HG02798 (cell line): ENCODE measurements at regions not wholly inside any gene's neighbourhood (a gene's known extent, or its start where the extent isn't known, plus 50 kb on each side); places are given as distances from the start of the nearest gene placed in this dataset.

Source experiments
- ATAC-seq: cut with Tn5 transposase; IDR thresholded peaks from one replicate; pipeline ENCODE4 v1.9.1; 2021; ENCODE audit warnings: mild to moderate bottlenecking; ENCODE audit not compliant: unreplicated experiment, poor library complexity

DNA sequence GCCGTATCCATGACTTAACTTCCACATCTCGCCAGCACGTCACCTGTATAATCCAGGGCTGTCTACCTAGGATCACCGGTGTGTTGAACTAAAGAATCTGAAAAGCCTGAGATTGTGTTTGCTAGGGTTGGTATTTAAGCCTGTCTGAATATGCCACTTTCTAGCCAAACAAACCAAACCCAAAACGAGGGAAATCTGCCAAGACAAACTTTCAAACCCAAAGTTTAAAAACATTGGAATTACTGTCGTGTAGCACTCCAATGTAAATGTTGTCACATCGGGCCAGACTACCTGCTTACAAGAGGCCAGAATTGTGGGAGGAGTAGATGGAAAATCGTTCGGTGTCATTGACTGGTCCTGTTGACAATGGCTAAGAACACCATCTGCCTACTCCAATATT lies 747.8 kb downstream of the EFNB2 start:
- ATAC-seq, result no peak

- ATAC-seq, result no peak
These were observed 750.0 kb downstream of the EFNB2 start for GRCh38 chr13:105785436-105785835.

GRCh38 chr13:105783261-105783660 lies 752.2 kb downstream of the EFNB2 start:
- ATAC-seq, result no peak

DNA sequence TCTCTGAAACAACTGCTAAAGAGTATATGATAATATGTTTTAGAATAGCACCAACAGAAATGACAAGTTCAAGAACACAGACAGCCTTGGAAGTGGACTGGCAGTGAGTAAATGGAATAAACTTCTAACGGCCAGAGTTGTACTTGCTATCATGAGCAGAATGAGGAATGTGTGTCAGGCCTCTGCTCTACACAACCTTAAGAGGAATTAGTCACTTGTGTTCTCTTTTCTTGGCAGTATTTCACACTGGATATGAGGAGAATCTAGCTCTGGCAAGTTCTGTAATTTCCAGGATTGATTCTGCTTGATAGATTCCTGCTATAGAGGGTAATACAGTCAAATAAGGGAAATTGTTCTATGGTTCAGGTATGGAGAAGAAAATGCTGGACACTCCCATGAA lies 757.3 kb downstream of the EFNB2 start:
- ATAC-seq, result no peak

GRCh38 chr13:105774739-105775460 lies 760.6 kb downstream of the EFNB2 start:
- no peak for ATAC-seq

GRCh38 chr13:105773863-105774538 lies 761.5 kb downstream of the EFNB2 start:
- peak; percentile 63 for ATAC-seq

DNA sequence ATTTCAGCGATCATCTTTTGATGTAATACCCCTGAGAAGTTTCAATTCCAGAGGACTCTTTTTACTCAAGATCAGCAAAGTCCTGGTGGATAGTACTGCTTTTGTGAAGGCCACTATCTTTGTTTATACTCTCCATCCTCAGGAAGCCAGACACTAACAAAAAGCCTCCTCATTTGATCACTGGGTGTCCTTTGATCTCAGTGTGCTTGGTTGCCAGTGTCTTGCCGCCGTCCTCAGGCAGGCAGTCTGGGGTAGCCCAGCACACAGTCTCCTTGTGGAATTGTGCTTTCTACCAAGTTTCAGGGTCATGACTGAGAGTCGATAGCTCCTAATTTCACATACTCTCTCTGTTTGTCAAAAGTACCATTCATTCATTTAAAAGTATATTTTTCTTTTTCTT lies 762.2 kb downstream of the EFNB2 start:
- ATAC-seq, result no peak

DNA sequence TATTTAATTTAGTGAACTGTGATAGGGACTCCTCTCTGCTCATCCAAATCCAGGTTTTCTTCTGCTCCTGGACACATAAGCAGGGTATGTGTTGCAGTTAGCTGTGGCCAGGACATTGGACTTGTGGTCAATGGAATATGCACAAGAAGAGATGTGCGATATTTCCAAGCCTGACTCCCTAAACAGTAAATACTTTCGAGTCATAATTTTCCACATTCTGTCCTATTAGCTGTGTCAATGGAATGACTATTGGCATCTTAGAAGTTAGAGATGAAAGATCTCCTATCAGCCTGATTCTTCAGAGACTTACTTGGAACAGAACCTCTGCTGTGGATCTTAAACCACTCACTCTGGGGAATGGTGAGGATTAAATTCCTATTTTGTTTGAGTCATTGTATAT lies 771.0 kb downstream of the EFNB2 start:
- no peak for ATAC-seq

DNA sequence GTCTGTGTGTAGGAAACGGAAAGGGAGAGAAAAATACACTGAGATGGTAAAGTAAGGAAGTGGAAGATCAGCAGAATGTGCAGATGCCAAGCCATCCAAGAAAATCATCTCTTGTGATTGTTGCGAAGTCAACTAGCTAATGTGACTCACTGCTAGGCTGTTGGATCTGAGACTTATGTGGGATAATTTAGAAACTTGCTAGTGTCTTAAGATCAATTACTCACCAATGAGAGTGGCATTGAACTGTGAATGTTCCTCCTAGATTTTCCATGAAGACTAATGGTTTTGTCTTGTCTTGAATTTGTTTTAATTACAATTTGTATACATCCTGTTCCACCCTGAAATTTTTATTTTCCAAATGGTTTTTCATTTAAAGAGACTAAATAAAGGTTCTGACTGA lies 771.6 kb downstream of the EFNB2 start:
- no peak for ATAC-seq

GRCh38 chr13:105762096-105762495 lies 773.4 kb downstream of the EFNB2 start:
- no peak for ATAC-seq

DNA sequence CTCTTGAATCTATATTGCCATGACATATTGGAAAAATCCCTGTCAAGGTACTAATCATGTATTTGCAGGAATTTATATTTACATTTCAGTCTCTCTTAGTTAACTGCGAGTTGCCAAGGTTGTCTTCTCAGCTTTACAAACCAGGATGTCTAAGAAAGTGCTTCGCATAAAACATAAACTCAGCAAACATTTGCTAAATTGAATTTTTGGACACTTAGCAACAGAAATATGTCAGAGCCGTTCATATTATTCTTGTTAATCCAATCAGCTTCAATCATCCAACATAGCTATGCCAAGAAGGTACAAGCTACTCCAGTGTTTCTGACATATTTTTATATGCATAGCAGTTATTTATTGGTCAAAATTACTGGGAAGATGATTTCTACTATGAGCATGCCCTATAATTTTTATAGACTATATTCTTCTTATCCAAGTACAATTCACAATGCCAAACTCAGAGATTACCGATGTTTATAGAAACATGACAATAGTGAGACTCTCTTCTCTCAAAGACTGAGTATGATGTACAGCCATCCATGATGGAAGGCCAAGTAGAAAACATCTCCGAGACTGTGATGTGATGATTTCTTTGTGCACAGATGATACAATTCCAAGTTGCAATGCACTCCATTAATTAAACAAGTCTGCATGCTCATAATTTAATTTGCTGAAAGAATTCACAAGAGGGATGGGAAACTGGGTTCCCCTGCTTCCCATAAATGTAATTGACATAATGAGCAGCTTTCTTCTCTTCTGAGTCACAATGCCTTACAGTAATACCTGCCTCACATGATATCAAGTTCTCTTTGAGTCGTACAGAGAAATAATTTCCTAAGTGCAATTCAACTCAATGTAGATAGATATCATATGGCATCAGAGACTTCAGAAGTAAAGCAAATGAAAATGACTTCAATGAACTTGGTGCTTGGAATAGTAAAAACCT lies 776.3 kb downstream of the EFNB2 start:
- ATAC-seq, result no peak

DNA sequence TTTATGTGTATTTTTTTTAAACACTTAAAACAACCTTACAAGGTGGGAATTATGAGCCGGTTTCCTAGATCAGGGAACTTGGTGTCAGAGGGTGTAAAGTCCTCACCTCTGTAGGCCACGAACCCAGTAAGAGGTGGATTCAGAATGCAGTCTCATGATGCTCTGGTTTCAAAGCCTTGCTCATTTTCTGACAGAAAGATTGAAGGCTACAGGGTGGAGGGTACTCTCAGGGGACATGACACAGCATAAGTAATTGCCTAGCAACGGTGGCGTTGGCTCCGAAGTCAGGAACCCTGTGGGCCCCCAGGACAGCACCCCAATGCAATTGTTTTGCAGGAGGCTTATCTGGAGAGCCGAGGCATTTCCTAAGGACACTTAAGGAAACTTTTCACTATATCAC lies 794.7 kb downstream of the EFNB2 start:
- ATAC-seq, result no peak

DNA sequence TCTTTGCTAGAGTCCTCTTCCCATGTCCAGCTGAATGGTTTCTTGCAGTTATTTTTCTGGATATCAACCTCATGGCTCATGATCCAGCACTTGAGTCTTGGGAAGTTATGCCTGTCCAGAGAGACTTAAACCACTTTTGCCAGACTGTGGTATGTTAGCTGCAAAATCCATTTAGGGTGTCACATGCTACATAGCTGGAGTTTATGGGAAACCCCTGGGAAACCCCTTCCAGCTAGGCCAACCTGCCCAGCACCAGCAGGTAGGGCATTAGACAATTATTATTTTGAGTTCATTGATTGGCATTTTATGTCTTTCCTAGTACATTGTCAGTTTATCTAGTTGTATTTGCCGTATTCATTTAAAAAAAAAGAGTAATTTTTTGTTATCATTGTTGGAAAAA lies 797.8 kb downstream of the EFNB2 start:
- ATAC-seq, result no peak

DNA sequence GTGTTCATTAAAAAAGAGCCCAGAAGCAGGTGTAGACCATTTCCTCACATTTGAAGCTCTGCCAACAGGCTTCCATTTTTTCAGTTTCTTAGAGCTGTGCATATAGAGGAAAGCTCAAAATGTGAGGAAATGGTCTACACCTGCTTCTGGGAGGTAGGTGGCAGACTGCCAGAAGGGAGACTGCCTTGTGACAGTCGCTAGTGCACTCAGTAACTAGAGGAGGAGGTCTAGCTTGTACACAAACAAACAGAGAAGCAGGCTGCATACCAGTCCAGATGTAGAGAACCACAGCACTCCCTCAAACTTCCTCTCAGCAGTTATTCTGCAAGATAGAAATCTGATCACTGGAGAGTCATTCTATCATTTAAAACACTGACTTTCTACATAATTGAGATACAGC lies 800.2 kb downstream of the EFNB2 start:
- ATAC-seq, result no peak

- ATAC-seq, result no peak
These were observed 802.5 kb downstream of the EFNB2 start for GRCh38 chr13:105732806-105733529.

DNA sequence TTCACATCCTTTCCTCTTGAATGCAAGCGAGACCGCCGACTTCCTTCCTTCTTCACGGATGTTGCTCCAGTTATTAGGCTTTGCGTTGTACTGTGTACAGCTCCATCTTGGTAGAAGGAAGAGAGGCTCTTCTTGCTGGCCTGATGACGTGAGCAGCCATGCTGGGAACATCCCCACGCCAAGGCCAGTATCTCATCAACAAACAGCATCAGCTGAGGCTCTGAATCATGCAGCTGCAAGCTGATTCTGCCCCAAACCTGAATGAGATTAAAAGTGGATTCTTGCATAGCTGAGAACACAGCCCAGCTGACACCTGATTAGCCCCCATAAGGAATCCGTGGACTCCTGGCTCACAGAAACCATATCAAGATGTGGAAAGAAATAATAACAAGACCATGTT lies 809.6 kb downstream of the EFNB2 start:
- no peak for ATAC-seq

DNA sequence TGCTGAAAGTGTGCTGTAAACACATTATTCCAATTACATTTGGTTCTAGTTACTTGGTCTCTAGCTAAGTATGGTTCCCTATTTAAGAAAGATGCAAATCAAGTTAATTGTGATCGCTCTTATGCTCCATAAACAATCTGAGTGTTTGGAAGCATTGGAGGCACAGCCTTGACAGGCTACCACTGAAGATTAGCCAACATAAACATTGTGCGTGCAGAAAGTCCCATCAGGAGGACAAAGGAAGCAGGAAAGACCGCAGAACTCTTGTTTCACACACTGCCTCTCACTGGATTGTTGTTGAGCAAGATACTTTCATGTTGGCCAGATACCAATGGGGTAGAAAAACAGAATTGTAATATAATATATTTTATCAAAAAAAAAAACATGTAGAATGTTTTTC lies 814.4 kb downstream of the EFNB2 start:
- ATAC-seq, result no peak

- ATAC-seq, result no peak
These were observed 815.6 kb downstream of the EFNB2 start for GRCh38 chr13:105719859-105720258.

- no peak for ATAC-seq
These were observed 826.3 kb downstream of the EFNB2 start for GRCh38 chr13:105709181-105709580.

DNA sequence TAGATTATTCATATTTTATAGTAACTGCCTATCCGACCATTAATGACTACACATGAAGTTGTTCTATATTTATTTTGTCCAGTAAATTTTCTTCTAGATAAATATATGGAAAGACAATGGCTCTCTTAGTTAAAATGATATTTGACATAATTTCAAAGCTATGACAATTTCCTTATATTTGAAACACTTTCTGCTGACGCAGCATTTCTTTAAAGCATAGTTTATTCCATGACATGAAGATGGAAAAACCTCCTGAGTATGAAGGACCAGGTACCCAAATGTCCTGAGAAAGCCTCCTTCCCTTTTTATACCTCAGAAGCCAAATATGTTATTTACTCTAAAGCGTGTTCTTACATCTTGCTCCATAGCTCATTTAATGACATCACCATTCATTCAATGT lies 831.6 kb downstream of the EFNB2 start:
- ATAC-seq, result no peak
